NCI-H69 (cell line): ENCODE measurements at regions not wholly inside any gene's neighbourhood (a gene's known extent, or its start where the extent isn't known, plus 50 kb on each side); places are given as distances from the start of the nearest gene placed in this dataset.

Experiments
- DNase-seq: peaks from one replicate; lab custom pipeline; 2025; lab: John Stamatoyannopoulos, UW

- DNase-seq = no peak
Observed at GRCh38 chrX:42619068-42619467, 158.9 kb downstream of the PPP1R2C start.

GRCh38 chrX:42616981-42617380 is 161.0 kb downstream of the PPP1R2C start:
- no peak for DNase-seq

DNA sequence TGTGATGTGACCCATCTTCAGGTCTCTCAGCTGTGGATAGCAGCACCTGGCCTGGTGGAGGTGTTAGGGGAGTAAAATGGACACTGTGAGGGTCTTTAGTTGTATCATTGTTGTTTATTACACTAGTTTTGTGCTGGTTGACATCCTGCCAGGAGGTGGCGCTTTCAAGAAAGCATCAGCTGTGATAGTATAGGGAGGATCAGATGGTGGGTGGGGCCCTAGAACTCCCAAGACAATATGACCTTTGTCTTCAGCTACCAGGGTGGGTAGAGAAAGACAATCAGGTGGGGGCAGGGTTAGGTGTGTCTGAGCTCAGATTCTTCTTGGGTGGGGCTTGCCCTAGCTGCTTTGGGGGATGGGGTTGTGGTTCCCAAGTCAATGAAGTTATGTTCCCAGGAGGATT is 162.8 kb downstream of the PPP1R2C start:
- no peak for DNase-seq

GRCh38 chrX:42606591-42606990 is 171.4 kb downstream of the PPP1R2C start:
- no peak for DNase-seq

GRCh38 chrX:42604302-42604701 is 173.7 kb downstream of the PPP1R2C start:
- no peak for DNase-seq

- no peak for DNase-seq
Observed at GRCh38 chrX:42603016-42603415, 174.9 kb downstream of the PPP1R2C start.

DNA sequence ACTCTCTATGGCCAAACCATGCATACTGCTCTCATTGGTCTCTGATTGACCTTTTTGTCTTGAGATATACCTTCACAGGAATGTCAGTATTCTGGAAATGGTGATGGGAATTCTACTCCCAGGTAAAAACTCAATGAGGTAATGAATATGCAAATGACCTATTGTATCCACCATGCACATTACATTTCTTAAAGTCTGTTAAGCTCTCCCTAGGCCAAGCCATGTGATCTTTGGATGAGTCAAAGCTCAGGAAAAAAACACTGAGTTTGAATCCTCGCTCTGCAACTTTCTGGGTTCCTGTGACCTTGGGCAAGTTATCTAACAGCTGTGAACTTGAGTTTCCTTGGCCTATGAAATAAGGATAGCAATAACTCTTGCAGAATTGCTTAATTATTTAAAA is 175.4 kb downstream of the PPP1R2C start:
- DNase-seq = no peak

GRCh38 chrX:42602136-42602535 is 175.8 kb downstream of the PPP1R2C start:
- no peak for DNase-seq

- DNase-seq = no peak
Observed at GRCh38 chrX:42597481-42597880, 180.5 kb downstream of the PPP1R2C start.

- no peak for DNase-seq
Observed at GRCh38 chrX:42585842-42586621, 191.9 kb downstream of the PPP1R2C start.

GRCh38 chrX:42577936-42578470 is 200.0 kb downstream of the PPP1R2C start:
- no peak for DNase-seq

DNA sequence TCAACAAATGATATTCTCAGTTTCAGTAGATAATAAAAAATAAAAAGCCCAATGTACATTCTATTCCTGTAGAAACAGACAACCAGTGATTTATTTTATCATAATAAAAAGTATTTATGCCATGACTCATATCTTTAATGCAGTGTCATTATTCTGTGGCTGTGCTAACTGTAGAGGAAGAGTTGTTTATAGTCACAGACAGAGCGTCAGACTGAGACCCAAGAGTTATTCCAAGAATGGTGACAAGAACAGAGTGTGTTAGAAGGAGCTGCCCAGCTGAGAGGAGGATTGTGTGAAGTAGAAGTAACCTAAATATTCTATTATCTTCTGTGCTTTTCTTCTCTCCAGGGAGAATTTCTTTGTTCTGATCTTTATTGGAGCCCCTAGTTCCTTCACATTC is 210.7 kb downstream of the PPP1R2C start:
- no peak for DNase-seq

- DNase-seq = no peak
Observed at GRCh38 chrX:42565739-42566138, 212.2 kb downstream of the PPP1R2C start.

- DNase-seq = no peak
Observed at GRCh38 chrX:42546800-42547199, 231.2 kb downstream of the PPP1R2C start.

GRCh38 chrX:42544883-42545282 is 233.1 kb downstream of the PPP1R2C start:
- no peak for DNase-seq

DNA sequence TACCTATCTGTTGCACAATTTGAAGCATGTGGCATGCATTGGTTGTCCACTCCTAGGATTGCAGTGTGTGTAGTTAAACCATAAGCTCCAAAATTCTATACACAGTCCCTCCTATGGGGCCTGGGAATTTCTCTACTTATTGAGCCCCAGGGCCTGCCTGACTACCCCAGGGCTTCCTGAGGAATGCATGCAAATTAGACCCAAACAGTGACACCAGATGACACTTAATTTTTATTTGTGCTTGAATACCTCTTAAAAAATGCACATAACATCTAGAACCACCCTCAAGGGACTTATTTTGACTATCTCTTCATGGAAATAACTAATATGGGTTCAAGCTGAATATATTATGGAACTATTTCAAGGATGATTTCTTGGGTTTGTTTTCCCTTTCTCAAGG is 236.4 kb downstream of the PPP1R2C start:
- DNase-seq = no peak

DNA sequence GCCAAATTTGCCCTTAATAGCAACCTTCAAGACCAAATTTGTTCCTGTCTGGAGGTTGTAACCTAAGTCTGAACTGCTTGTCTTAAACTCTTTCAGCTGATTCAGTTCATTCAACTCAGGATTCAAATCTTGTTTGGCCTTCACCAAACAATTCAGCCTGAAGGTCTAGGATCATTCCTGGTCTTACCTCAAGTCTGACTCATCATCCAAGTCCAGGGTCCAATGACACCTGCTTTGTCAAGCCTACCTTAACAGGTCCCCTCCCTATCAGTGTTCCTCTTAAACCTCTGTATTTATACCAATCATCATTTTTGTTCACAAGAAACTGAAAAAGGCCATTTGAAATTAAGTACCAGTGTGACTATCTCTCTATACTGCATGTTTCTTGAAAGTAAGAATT is 237.8 kb downstream of the PPP1R2C start:
- DNase-seq = no peak

DNA sequence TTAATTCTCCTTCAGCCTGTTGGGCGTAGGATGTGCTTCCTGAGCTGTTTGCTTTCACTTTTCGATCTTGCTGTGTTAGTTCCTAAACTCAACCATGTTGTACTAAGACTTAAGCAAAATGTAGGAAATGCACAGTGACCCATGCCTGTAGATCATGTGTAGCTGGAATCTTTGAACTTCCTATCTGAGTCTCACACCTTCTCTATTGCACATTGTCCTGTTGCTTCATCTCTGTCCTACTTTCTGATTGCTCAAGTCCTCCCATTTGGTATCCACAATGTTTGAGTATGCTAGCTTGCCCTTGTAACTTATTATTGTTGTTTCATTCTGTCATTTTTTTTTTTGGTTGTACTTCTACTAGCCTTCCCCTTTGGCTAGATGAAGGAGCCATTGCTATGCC is 239.6 kb downstream of the PPP1R2C start:
- DNase-seq = no peak

DNA sequence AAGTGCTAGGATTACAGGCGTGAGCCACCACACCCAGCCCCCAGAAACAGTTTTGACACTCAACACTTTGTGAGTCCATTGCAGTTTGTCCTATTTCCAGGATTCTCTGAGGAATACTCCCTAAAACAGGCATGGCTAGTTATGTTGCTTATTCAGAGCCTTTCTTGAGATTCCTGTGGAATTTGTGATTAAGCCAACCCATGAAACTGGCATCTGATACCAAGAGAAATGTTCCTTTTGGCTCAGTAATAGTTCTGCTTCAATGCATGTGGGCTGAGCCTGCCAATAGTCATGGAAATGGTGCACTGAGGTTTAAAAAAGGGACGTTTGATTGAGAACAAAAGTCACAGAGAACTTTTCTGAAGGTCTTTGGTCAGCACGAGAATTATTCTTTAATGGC is 241.7 kb downstream of the PPP1R2C start:
- DNase-seq = no peak

DNA sequence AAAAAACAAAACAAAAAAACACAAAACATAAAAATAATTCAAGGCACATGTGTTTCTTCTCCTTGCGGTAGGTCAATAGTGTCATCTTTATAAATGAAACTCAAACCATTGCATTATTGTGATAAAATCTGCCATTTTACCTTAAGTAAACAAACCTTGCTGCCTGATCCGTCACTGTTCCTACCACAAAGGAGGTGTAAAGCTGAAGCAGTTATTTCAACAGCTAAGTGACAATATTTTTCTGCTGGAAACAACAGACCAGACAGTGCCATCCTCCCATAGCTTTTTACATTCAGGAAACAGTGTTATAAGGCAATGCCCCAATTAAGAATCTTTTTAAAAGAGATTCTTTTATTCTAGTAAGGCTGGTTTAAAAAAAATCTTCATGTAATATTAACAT is 242.7 kb downstream of the PPP1R2C start:
- no peak for DNase-seq

DNA sequence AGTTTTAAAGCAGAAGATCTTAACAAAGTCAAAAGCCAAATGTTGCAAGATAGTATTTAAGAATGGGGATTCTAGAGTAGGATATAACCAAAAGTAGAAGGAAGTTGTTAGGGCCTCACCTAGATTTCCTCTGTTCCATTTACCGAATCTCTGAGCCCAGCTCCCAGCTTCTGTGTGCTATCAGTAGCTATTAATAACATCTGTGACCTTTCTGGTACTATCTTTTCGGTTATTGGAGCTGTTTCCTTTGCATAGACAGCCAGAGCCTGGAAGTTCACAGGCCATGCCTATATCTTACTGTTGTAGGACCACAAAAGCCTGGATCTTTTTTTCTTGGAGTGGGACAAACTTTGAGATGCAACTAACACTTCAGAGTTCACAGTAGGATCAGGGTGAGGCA is 244.2 kb downstream of the PPP1R2C start:
- DNase-seq = no peak

- DNase-seq = no peak
Observed at GRCh38 chrX:42531441-42531840, 246.5 kb downstream of the PPP1R2C start.

- DNase-seq = no peak
Observed at GRCh38 chrX:42530027-42530426, 247.9 kb downstream of the PPP1R2C start.

GRCh38 chrX:42524379-42524778 is 253.6 kb downstream of the PPP1R2C start:
- no peak for DNase-seq
